ENCODE measurements at regions not wholly inside any gene's neighbourhood (a gene's known extent, or its start where the extent isn't known, plus 50 kb on each side); places are given as distances from the start of the nearest gene placed in this dataset.

- TF ChIP-seq CTCF (IDR thresholded peaks at IDR 0.05), result no peak
- no peak for TF ChIP-seq EP300 (IDR thresholded peaks at IDR 0.05)
- TF ChIP-seq POLR2A (IDR thresholded peaks at IDR 0.05), result no peak
- no peak for TF ChIP-seq POLR2AphosphoS5 (IDR thresholded peaks at IDR 0.05)
- H3K36me3 ChIP-seq, result no peaks in the 10 kb centered on the region
- no peaks in the 10 kb centered on the region for H3K27me3 ChIP-seq
- H3K4me1 ChIP-seq, result no peaks in the 10 kb centered on the region
- no peak overlapping the region for H3K4me3 ChIP-seq
- intact Hi-C loops (cut with DNase I; ENCODE audit: low total_unique reads), result no loop called here
- WGBS, 5 donors, result 87 to 92% (median 91%) methylated on average over 2 of the region's 2 CpGs
- DNase-seq, result no peak
- H3K27ac ChIP-seq, result no peak overlapping the region
- H3K9me3 ChIP-seq, result peaks cover 0 to 4% (median 0%) of the 10 kb centered on the region in 4 donors
Observed at GRCh38 chr6:111942561-111942960, 69.3 kb upstream of the FYN start.

GRCh38 chr6:111943266-111943665 is 70.0 kb upstream of the FYN start:
- H3K36me3 ChIP-seq, result no peaks in the 10 kb centered on the region
- H3K4me1 ChIP-seq, result no peaks in the 10 kb centered on the region
- no peaks in the 10 kb centered on the region for H3K27me3 ChIP-seq
- TF ChIP-seq POLR2A (IDR thresholded peaks at IDR 0.05) (no peak), POLR2AphosphoS5 (IDR thresholded peaks at IDR 0.05) (no peak), EP300 (IDR thresholded peaks at IDR 0.05) (no peak), CTCF (IDR thresholded peaks at IDR 0.05) (no peak)
- no peak overlapping the region for H3K4me3 ChIP-seq
- H3K27ac ChIP-seq, result no peak overlapping the region
- intact Hi-C loops (cut with DNase I; ENCODE audit: low total_unique reads), result no loop called here
- no peak for DNase-seq
- WGBS, 5 donors, result 83 to 89% (median 87%) methylated on average over 3 of the region's 3 CpGs
- peaks cover 0 to 4% (median 0%) of the 10 kb centered on the region in 4 donors for H3K9me3 ChIP-seq

GRCh38 chr6:111943726-111944125 is 70.5 kb upstream of the FYN start:
- no peak for DNase-seq
- WGBS, 5 donors, result 88 to 94% (median 92%) methylated on average over 3 of the region's 3 CpGs
- Histone ChIP-seq H3K9me3 (peaks cover 0 to 4% (median 0%) of the 10 kb centered on the region in 4 donors), H3K4me1 (no peaks in the 10 kb centered on the region), H3K4me3 (no peak overlapping the region), H3K27me3 (no peaks in the 10 kb centered on the region), H3K27ac (no peak overlapping the region), H3K36me3 (no peaks in the 10 kb centered on the region)
- intact Hi-C loops (cut with DNase I; ENCODE audit: low total_unique reads), result no loop called here
- TF ChIP-seq CTCF (IDR thresholded peaks at IDR 0.05) (no peak), POLR2AphosphoS5 (IDR thresholded peaks at IDR 0.05) (no peak), EP300 (IDR thresholded peaks at IDR 0.05) (no peak), POLR2A (IDR thresholded peaks at IDR 0.05) (no peak)

- intact Hi-C loops (cut with DNase I; ENCODE audit: low total_unique reads), result no loop called here
- Histone ChIP-seq H3K27me3 (no peaks in the 10 kb centered on the region), H3K36me3 (no peaks in the 10 kb centered on the region), H3K9me3 (peaks cover 0 to 4% (median 0%) of the 10 kb centered on the region in 4 donors), H3K4me3 (no peak overlapping the region), H3K27ac (no peak overlapping the region), H3K4me1 (no peaks in the 10 kb centered on the region)
- WGBS, 5 donors, result 79 to 95% (median 90%) methylated on average over 2 of the region's 2 CpGs
- no peak for TF ChIP-seq POLR2A (IDR thresholded peaks at IDR 0.05)
- TF ChIP-seq CTCF (IDR thresholded peaks at IDR 0.05), result no peak
- no peak for TF ChIP-seq EP300 (IDR thresholded peaks at IDR 0.05)
- no peak for TF ChIP-seq POLR2AphosphoS5 (IDR thresholded peaks at IDR 0.05)
- no peak for DNase-seq
Observed at GRCh38 chr6:111944541-111944940, 71.3 kb upstream of the FYN start.

Measured in stomach (tissue), 8 donors.